Anterior cingulate cortex (tissue), 58 donors: ENCODE measurements at regions not wholly inside any gene's neighbourhood (a gene's known extent, or its start where the extent isn't known, plus 50 kb on each side); places are given as distances from the start of the nearest gene placed in this dataset.

Source experiments
- DNase-seq, 58 donors: peaks; one replicate each; lab custom pipeline; 2025; lab: John Stamatoyannopoulos, UW

DNA sequence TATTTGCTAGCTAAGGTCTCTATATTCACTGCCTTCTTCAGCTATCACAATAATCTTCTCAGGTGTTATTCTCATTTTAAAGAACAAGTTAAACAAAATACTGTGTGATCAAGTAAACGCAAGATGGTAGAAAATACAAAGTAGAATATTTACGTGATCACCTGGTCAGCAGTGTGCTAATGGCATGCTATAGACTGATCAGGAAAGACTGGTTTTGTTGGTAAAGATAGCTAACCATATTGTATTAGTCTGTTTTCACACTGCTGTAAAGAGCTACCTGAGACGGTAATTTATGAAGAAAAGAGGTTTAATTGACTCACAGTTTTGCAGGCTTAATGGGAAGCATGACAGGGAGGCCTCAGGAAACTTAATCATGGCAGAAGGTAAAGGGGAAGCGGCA lies 50.4 kb downstream of the ZBTB38 start:
- DNase-seq, result no peak

DNA sequence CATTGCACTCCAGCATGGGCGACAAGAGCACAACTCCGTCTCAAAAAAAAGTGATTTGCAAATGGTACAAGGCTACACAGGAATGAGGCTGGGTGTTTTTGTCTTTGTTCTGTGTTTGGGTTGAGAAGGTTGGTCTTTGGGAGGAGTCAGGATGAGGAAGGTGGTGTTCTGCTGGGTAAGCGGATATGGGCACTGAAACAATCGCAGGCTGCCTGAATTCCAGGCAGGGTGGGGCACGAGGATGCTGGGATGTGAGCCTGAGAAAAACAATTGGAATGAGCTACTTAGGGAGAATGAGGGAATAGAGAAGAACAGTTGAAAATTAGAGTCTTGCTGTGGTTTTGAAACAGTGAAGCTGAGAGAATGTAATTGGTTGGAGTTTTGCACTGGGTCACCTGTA lies 51.6 kb downstream of the ZBTB38 start:
- no peak for DNase-seq

DNA sequence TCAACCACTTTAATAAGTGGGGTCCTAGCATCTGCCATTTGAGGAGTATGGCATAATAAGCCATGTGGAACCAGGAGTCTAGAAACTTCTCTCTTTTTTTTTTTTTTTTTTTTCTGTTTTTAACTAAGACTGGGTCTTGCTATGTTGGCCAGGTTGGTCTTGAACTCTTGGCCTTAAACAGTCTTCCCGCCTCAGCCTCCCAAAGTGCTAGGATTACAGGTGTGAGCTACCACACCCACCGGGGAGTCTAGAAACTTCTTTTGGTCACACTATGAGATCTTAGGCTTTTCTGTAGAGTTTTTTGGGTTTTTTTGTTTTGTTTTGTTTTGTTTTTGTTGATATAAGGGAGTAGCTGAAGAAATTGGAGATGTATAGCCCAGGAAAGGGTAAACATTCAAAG lies 52.9 kb downstream of the ZBTB38 start:
- no peak for DNase-seq

DNA sequence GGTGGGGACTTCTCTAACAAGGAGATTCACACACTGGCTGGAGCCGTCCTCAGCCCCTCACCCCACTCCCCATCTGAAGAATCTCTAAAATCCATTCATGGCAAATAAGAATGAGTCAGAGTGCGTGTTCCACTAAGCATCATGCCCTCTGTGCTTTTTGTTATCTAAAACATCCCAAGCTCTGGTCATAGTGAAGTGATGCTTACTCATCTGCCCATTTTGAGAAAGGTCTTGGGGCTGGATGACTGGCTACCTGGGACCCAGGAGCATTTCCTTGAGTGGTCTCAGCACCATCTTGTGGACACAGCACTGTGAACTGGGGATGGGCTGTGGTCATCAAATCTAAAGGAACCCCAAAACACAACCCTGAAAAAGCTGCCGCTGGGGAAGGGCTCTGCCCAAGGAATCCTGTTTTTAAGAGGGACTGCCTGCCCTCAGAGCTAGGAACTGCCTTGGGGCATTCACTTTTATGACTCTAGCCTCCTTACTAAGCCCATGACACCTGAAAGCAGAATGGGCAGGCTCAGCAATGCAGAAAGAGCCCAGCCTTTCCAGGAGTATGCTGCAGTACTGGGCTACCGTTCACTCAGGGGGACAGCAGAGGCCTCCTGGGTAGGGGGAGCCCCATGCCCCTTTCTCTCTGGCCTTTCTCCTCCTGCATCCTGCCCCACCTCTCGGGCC lies 53.5 kb downstream of the ZBTB38 start:
- no peak for DNase-seq

DNA sequence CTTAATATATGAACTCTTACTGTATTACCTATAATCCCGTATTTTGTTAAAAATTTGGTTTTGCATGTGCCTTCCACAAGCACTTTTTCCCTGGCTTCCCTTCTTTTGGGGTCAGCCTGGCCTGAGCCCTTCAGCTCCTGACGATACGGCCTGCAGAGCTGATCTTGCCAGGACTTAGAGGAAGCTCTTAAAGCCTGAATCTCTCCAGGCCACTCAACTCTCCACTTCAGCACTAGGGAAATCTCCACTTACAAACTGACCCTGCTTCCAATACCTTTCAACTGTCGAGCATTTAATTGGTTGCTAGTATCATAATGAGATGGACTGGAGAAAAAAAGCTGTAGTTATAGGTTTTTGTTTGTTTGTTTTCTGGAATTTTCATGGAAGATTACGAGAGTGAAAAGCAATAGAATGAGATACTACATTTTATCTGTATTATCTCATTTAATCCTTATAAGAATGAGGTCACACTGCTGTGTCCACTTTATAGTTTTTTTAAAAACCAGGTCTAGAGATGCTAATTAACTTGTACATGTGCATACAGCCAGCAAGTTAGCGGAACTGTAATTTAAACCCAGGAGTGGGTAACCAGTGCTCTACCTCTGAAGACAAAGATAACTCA lies 54.8 kb downstream of the ZBTB38 start:
- no peak for DNase-seq

DNA sequence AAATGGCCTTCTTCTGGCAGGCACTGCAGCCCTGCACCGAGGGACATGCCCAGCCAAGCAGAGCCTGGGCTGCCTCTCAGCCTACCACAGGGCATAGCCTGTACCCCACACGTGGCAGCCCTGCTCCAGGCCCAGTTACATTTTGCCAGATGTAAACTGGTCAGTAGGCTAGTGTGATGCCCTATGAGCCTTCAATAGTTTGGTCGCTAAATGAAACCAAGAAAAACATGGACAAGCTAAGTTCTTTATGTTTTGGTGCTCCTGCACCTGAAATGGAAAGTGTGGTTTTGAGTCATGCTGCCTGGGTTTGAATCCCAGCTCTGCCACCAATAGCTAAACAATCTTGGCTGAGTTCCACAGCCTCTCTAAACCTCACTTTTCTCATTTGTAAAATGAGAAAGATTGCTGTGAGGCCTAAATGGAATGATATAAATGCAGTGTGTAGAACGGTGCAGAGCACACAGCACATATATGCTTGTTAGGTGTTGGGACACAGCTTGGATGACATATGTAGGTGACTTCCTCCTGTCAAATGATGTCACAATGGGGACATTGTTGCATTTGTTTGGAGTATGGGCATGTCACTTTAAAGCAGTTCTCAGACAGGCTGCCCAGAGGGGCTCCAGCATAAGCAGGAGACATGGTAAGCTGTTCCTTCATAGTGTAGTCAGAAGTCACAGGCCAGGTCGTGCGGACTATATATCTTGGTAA lies 57.4 kb downstream of the ZBTB38 start:
- no peak for DNase-seq

DNA sequence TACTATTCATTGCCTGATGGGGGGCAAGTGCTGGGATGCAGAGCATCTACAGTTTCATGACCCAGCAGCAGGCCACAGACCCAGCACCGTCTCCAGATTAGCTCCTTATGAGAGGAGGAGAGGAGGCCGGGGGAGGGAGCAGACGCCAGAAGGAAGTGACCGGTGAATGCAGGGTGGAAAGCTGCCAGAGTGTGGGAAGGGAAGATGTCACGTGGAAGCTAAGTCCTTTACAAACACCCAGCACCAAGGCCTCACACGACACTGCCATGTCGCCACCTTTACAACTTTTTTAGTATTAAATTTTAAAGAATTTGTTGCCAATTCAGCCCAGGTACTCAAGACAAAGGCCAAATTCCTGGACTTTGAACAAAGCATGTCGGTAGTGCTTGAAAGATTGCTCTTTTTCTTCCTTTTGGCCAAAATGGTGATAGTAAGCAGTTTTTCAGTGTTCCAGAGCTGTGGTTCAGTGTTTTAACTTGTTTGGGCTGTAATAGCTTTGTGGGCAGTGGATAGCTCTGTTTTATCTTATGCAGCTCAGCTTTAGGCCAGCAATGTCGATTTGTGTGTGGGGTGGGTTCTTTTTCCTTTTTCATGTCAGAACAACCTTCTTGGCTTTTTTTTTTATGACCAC lies 58.2 kb downstream of the ZBTB38 start:
- peak in 48 of 58 donors; percentile 17 to 82 (median 51) for DNase-seq

DNA sequence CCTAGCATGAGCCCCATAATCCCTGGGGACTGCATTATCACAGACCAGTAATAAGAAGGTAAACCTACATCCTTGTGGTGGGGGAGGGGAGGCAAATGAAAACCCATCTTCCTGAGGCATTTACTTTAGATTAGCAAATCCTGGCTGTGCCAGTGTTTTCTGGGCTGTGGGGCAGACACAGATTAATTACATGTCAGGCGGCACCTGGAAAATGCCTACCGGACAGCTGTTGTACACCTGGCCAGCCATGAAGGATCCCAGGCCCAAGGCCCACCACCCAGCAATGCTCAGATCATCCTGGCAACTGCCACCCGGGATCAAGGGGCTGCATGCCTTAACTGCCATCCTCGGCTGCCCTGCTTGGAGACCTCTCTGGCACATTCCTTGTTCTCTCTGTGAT lies 59.1 kb upstream of the RASA2 start:
- no peak for DNase-seq

DNA sequence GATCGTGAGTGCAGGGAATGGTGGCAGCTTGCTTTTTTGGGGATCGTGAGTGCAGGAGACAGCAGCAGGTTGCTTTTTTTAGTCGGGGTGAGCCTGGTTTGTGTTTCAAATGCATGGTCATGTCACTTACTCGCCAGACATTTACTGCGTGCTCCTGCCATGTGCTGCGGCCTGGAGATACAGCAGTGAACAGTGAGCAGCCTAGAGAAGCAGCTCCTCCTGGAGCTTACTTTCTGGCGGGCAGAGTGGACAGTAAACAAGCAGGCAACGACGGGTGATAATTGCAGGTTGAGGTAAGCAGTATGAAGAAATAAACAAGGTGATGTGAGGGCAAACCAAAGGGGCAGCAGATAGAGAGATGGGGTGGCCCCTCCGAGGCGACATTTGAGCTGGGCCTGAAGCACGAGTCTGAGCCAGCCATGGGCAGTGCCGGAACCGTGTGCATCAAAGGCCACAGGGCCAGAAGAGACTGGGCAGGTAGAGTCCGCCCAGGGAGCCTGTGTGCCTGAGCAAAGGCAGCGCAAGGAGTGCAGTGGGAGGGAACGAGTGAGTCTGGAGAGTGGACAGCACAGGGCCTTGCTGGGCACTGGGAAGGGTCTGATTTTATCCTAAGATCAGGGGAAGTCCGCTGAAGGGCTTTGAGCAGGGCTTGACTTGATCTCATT lies 57.3 kb upstream of the RASA2 start:
- DNase-seq, result peak in 2 of 58 donors; percentile 22 to 26

DNA sequence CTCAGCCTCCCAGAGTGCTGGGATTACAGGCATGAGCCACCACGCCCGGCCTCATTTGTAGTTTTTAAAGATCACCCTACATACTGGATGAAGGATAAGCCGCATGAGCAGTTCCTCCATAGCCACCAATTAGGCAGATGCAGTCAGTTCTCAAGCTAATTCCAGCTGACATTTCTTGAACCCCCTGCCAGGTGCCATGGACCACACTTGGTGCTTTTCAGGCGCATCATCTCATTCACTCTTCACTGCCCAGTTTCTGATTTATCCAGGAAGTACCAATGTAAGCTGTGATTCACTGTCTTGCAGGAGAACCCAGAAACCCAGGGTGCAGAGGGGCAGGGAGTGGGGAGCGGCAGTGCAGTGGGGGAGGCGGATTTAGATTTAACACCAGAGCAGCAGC lies 56.5 kb upstream of the RASA2 start:
- no peak for DNase-seq

DNA sequence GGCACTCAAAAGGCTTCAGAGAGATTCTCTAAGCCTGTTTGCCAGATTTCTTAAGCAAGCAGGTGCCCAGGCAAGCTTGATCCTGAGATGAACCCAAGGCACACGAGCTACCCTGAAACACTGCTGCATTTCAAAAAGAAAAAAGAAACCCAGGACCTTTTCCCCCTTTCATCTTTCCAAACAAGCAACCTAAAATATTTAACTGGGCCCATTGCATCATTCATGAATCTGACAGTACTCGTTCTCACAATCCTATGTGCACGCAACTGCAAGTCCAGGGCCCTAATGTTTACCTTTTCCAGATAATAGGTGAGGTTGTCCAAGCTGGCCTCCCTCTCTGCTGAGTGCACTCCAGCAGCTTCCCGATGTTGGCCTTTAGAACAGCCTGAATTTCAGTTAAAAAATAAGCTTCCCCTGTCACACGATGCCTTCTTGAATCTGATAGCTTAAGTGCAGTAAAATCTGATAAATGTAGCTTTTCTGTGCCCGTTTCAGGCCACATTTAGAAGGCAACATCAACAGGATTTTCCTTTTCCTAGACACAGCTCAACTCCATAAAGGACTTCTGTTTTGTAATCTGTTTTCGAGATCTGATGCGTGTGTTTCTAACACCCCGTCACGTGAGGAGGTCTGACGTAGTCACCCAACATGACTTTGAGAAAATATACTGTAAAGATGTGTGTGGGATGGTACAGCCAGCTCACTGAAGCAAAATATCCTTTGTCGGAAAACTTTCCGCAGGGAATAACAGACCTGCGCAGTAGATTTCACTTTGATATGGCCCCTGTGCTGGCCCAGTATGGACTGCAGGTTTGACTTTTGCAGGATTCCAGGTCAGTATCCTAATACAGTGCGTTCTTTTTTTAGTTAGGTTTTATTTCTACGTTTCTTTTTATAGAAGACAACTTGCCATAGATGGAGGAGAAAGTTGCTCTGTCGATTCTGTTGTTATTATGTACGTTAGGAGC lies 55.1 kb upstream of the RASA2 start:
- DNase-seq, result peak in 32 of 58 donors; percentile 13 to 67 (median 32)

DNA sequence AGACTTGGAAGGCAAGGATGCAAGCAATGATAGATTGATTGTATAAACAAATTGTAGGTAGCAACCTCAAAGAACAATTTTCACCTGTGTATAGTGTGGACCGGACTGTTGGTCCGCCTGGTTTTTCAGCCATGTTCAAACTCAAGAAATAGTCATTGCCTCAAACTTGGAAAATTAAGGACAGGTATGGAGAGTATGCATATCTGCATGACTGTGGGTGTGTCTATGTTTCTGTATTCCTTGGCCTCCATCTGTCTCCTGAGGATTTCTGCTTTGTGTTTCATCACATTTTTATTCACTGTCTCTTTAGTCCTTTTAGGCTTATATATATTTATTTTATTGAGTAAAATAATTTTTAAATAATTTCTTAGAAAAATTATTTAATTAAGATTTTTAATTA lies 53.9 kb upstream of the RASA2 start:
- no peak for DNase-seq

DNA sequence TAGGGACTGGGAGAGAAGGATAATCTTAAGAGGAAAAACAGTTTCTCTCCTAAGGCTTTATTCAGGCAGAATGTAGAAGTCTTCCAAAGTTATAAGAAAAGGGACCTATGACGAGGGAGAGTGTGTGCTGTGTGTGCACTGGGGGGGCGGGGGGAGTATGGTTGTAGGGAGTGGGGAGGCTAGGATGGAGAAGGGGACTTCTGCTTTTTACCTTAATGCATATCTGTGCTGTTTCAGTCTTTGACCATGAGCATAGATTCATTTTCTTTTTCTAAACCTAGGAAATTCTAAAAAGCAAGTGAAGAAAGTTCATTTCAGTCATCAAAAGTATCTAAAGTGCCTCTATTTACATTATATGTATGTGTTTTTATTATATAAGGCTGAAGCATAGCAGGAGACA lies 52.6 kb upstream of the RASA2 start:
- no peak for DNase-seq

DNA sequence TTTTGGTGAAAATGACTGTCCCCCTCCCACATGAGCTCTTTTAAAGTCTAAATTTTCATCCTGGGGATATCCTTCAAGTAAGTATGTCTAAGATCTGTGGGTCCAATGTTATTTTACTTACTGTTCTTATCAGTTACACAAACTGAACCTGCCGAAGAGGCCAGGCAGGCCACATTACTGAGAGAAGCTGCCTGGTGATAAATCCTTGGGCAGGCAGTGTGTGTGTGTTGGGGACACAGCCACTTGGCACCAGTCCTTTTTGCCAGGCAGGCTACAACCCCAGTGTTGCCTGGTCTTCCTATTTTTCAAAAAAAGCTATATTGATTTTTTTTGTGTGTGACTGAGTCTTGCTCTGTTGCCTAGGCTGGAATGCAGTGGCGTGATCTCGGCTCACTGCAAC lies 50.6 kb upstream of the RASA2 start:
- no peak for DNase-seq
